Loucy (cell line): ENCODE measurements at regions not wholly inside any gene's neighbourhood (a gene's known extent, or its start where the extent isn't known, plus 50 kb on each side); places are given as distances from the start of the nearest gene placed in this dataset.

ENCODE experiments used
- EZH2phosphoT487 ChIP-seq: fragments of 200-600 bp; IDR thresholded peaks from 2 replicates; pipeline ENCODE4 v1.6.1; 2018; ENCODE audit warnings: antibody characterized with exemption, mild to moderate bottlenecking, moderate library complexity, borderline replicate concordance
- TF ChIP-seq, protein P1 (sequence below): fragments of 200-600 bp; sonication (generic); conservative IDR thresholded peaks from 2 replicates; pipeline ENCODE4 v1.5.1; 2014; ENCODE audit warnings: mild to moderate bottlenecking, antibody characterized with exemption, low read length

DNA sequence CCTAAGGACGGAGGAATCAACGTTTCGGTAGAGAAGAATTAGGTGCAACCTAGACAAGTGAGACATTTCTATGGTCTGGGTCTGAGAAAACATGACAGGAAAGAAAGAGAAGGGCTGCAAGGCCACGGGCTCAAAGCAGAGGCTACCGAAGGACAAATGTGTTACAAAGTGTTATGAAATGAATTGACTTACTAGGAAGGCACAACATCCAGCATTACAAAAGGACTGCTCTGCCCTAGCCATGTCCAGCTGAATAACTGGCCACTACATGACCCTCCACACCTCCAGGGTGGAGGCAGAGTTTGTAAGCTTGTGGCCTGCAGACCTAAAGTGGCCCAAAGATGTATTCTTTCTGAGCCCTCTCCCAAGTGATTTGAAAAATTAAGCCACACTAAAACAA lies 133.6 kb downstream of the GDAP2 start:
- TF ChIP-seq, protein P1, sequence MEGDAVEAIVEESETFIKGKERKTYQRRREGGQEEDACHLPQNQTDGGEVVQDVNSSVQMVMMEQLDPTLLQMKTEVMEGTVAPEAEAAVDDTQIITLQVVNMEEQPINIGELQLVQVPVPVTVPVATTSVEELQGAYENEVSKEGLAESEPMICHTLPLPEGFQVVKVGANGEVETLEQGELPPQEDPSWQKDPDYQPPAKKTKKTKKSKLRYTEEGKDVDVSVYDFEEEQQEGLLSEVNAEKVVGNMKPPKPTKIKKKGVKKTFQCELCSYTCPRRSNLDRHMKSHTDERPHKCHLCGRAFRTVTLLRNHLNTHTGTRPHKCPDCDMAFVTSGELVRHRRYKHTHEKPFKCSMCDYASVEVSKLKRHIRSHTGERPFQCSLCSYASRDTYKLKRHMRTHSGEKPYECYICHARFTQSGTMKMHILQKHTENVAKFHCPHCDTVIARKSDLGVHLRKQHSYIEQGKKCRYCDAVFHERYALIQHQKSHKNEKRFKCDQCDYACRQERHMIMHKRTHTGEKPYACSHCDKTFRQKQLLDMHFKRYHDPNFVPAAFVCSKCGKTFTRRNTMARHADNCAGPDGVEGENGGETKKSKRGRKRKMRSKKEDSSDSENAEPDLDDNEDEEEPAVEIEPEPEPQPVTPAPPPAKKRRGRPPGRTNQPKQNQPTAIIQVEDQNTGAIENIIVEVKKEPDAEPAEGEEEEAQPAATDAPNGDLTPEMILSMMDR, result no peak
- TF ChIP-seq EZH2phosphoT487, result no peak
